ENCODE measurements at regions not wholly inside any gene's neighbourhood (a gene's known extent, or its start where the extent isn't known, plus 50 kb on each side); places are given as distances from the start of the nearest gene placed in this dataset.
"Not testable (repeated sequence)": the region's sequence is repeated elsewhere in the genome, so short reads cannot be mapped to it uniquely, and the experiment has no call there.

GRCh38 chr9:87206064-87206661, 258.9 kb upstream of the GAS1 start:
- no peaks in the 10 kb centered on the region for H3K36me3 ChIP-seq (ENCODE audit: control insufficient read depth, insufficient read depth, low read length)
- DNase-seq (ENCODE audit: low read depth), result peak; percentile 11
- no peaks in the 10 kb centered on the region for H3K27me3 ChIP-seq (ENCODE audit: control insufficient read depth, insufficient read depth, low read length)
- no peak overlapping the region for H3K4me3 ChIP-seq (ENCODE audit: low read depth, low read length)
- no peak for FAIRE-seq
- TF ChIP-seq CTCF (IDR thresholded peaks at IDR 0.05; ENCODE audit: insufficient read depth, low read length, severe bottlenecking), result no peak

DNA sequence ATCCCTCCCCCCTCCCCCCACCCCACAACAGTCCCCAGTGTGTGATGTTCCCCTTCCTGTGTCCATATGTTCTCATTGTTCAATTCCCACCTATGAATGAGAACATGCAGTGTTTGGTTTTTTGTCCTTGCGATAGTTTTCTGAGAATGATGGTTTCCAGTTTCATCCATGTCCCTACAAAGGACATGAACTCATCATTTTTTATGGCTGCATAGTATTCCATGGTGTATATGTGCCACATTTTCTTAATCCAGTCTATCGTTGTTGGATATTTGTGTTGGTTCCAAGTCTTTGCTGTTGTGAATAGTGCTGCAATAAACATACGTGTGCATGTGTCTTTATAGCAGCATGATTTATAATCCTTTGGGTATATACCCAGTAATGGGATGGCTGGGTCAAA, 263.4 kb upstream of the GAS1 start:
- FAIRE-seq; DNase-seq (ENCODE audit: low read depth); H3K27me3 ChIP-seq (ENCODE audit: control insufficient read depth, insufficient read depth, low read length); H3K36me3 ChIP-seq (ENCODE audit: control insufficient read depth, insufficient read depth, low read length); H3K4me3 ChIP-seq (ENCODE audit: low read depth, low read length): not testable (repeated sequence)

DNA sequence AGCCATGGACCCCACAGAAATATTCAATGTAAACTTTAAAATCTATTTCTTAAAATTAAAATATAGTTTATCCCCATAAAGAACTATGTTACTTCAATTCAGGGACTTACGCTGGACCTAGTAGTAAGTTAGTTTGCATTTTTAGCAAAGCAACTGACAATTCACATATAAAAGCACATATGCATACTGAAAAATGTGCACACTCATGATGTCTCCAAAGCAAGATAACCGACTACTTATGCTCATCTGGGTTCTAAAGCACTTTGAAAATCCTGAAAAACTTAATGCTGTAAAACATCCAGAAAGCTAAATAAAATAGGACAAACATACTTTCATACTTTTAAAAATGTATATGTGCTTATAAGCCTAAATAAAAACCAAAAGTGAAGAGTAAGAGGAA, 264.4 kb upstream of the GAS1 start:
- no peak for FAIRE-seq
- H3K36me3 ChIP-seq (ENCODE audit: control insufficient read depth, insufficient read depth, low read length), result no peaks in the 10 kb centered on the region

GRCh38 chr9:87212605-87213021, 265.3 kb upstream of the GAS1 start:
- Histone ChIP-seq H3K36me3 (ENCODE audit: control insufficient read depth, insufficient read depth, low read length) (no peaks in the 10 kb centered on the region), H3K4me3 (ENCODE audit: low read depth, low read length) (no peak overlapping the region), H3K27me3 (ENCODE audit: control insufficient read depth, insufficient read depth, low read length) (peaks cover 1% of the 10 kb centered on the region)
- DNase-seq (ENCODE audit: low read depth), result peak; percentile 91
- FAIRE-seq, result no peak
- no peak for TF ChIP-seq CTCF (IDR thresholded peaks at IDR 0.05; ENCODE audit: insufficient read depth, low read length, severe bottlenecking)

More for the DNA sequence above, 264.4 kb upstream of the GAS1 start:
- no peak for DNase-seq (ENCODE audit: low read depth)
- Histone ChIP-seq H3K4me3 (ENCODE audit: low read depth, low read length) (no peak overlapping the region), H3K27me3 (ENCODE audit: control insufficient read depth, insufficient read depth, low read length) (no peaks in the 10 kb centered on the region)
- TF ChIP-seq CTCF (IDR thresholded peaks at IDR 0.05; ENCODE audit: insufficient read depth, low read length, severe bottlenecking), result no peak

DNA sequence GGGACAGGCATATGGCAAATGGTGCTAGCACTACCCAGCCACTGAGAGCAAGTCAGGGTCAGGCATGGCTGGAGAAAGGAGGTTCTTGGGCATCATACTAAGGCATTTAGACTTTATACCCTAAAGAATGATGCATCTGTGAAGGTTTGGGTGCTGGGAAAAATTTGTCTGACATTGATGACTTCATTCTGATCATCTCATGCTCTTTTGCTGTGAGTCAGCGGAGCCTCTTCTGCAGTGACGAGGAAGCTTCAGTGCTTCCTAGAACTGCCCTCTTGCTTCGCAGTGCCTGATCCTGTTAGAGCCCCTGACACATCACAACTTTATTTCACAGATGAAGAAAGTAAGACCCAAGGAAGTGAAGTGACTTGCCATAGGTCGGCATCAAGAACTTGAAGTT, 266.6 kb upstream of the GAS1 start:
- DNase-seq (ENCODE audit: low read depth) (peak; percentile 17), FAIRE-seq (no peak)
- H3K27me3 ChIP-seq (ENCODE audit: control insufficient read depth, insufficient read depth, low read length), result peaks cover 1% of the 10 kb centered on the region
- H3K4me3 ChIP-seq (ENCODE audit: low read depth, low read length), result no peak overlapping the region
- no peaks in the 10 kb centered on the region for H3K36me3 ChIP-seq (ENCODE audit: control insufficient read depth, insufficient read depth, low read length)
- no peak for TF ChIP-seq CTCF (IDR thresholded peaks at IDR 0.05; ENCODE audit: insufficient read depth, low read length, severe bottlenecking)

DNA sequence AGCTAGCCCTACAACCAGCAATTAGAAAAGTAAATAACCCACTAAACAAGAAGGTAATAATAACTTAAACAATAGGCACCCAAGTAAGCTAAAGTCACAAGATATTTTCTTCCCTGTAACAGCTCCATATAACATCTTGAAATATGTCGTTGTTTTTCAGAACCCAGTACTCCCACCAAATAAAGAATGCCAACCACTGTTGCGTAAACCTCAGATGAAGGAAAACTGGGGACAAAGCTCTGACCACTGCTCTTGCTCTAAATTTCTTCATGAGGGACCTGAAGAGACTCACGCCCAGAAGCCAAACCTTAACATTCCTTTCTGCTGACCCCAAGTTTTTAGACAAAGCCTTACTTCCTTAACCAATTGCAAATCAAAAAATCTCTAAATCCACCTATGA, 267.7 kb upstream of the GAS1 start:
- Histone ChIP-seq H3K4me3 (ENCODE audit: low read depth, low read length) (no peak overlapping the region), H3K36me3 (ENCODE audit: control insufficient read depth, insufficient read depth, low read length) (no peaks in the 10 kb centered on the region), H3K27me3 (ENCODE audit: control insufficient read depth, insufficient read depth, low read length) (peaks cover 1% of the 10 kb centered on the region)
- no peak for TF ChIP-seq CTCF (IDR thresholded peaks at IDR 0.05; ENCODE audit: insufficient read depth, low read length, severe bottlenecking)
- no peak for DNase-seq (ENCODE audit: low read depth)
- no peak for FAIRE-seq
